Trophoblast cell (in vitro differentiated cells and primary cell): ENCODE measurements at regions not wholly inside any gene's neighbourhood (a gene's known extent, or its start where the extent isn't known, plus 50 kb on each side); places are given as distances from the start of the nearest gene placed in this dataset.

Source experiments
- DNase-seq, 2 donors: peaks; one replicate each; pipeline ENCODE4 v3.0.0-alpha.2; 2016
- H2AFZ ChIP-seq: 2 replicates; pipeline ENCODE4 v1.6.1; 2013; ENCODE audit warnings: low read length, moderate library complexity, mild to moderate bottlenecking; ENCODE audit not compliant: insufficient read depth, poor library complexity
- H2AK5ac ChIP-seq: 2 replicates; pipeline ENCODE4 v1.6.1; 2013; ENCODE audit warnings: mild to moderate bottlenecking, low read length
- H2BK120ac ChIP-seq: 2 replicates; pipeline ENCODE4 v1.6.1; 2013; ENCODE audit warnings: low read length, mild to moderate bottlenecking, moderate library complexity; ENCODE audit not compliant: insufficient read depth, poor library complexity
- H2BK12ac ChIP-seq: 2 replicates; pipeline ENCODE4 v1.6.1; 2013; ENCODE audit warnings: mild to moderate bottlenecking, low read length, moderate library complexity
- H2BK5ac ChIP-seq: 2 replicates; pipeline ENCODE4 v1.6.1; 2013; ENCODE audit warnings: low read length, low read depth, moderate library complexity, mild to moderate bottlenecking; ENCODE audit not compliant: poor library complexity
- H3K14ac ChIP-seq: 2 replicates; pipeline ENCODE4 v1.6.1; 2013; ENCODE audit warnings: mild to moderate bottlenecking, low read length
- H3K18ac ChIP-seq: 2 replicates; pipeline ENCODE4 v1.6.1; 2013; ENCODE audit warnings: mild to moderate bottlenecking, low read length
- H3K23ac ChIP-seq: 2 replicates; pipeline ENCODE4 v1.6.1; 2013; ENCODE audit warnings: low read length
- H3K27ac ChIP-seq: 2 replicates; pipeline ENCODE4 v1.5.1; 2013; ENCODE audit warnings: low read depth, mild to moderate bottlenecking, inconsistent platforms, low read length, moderate library complexity
- H3K27me3 ChIP-seq: 2 replicates; pipeline ENCODE4 v1.6.1; 2013; ENCODE audit warnings: inconsistent platforms, mild to moderate bottlenecking, low read length, moderate library complexity; ENCODE audit not compliant: insufficient read depth
- H3K36me3 ChIP-seq, 2 experiments: 1 replicate in 1 of 2; 2 replicates in 1 of 2; pipeline ENCODE4 v1.6.1; 2013; ENCODE audit warnings: low read length in 2 of 2, mild to moderate bottlenecking in 2 of 2, moderate library complexity in 1 of 2; ENCODE audit not compliant: insufficient read depth in 2 of 2, control insufficient read depth in 1 of 2
- H3K4ac ChIP-seq: 2 replicates; pipeline ENCODE4 v1.6.1; 2013; ENCODE audit warnings: low read depth, mild to moderate bottlenecking, low read length, moderate library complexity
- H3K4me1 ChIP-seq, 2 experiments: 1 replicate in 1 of 2; 2 replicates in 1 of 2; pipeline ENCODE4 v1.6.1; 2013; ENCODE audit warnings: low read length in 2 of 2, mild to moderate bottlenecking in 2 of 2, moderate library complexity in 1 of 2; ENCODE audit not compliant: insufficient read depth in 2 of 2, control insufficient read depth in 1 of 2
- H3K4me2 ChIP-seq: 2 replicates; pipeline ENCODE4 v1.6.1; 2013; ENCODE audit warnings: inconsistent platforms, mild to moderate bottlenecking, low read length, moderate library complexity
- H3K4me3 ChIP-seq: 2 replicates; pipeline ENCODE4 v1.5.1; 2013; ENCODE audit warnings: mild to moderate bottlenecking, low read depth, low read length, inconsistent platforms
- H3K79me1 ChIP-seq: one replicate; pipeline ENCODE4 v1.6.1; 2013; ENCODE audit warnings: low read length
- H3K79me2 ChIP-seq: 2 replicates; pipeline ENCODE4 v1.6.1; 2013; ENCODE audit warnings: low read length, mild to moderate bottlenecking; ENCODE audit not compliant: control insufficient read depth, insufficient read depth, poor library complexity
- H3K9ac ChIP-seq: 2 replicates; pipeline ENCODE4 v1.6.1; 2013; ENCODE audit warnings: mild to moderate bottlenecking, low read length
- H3K9me3 ChIP-seq: 2 replicates; pipeline ENCODE4 v1.6.1; 2013; ENCODE audit warnings: low read depth, mild to moderate bottlenecking, control low read depth, inconsistent platforms, low read length; ENCODE audit not compliant: insufficient read depth
- H4K12ac ChIP-seq: 2 replicates; pipeline ENCODE4 v1.6.1; 2013; ENCODE audit warnings: low read depth, mild to moderate bottlenecking, low read length, moderate library complexity
- H4K8ac ChIP-seq: 2 replicates; pipeline ENCODE4 v1.6.1; 2013; ENCODE audit warnings: low read depth, mild to moderate bottlenecking, low read length, moderate library complexity
- H4K91ac ChIP-seq: one replicate; pipeline ENCODE4 v1.6.1; 2013; ENCODE audit warnings: low read depth, mild to moderate bottlenecking, low read length, moderate library complexity
- WGBS: extraction: QIAGEN DNeasy Blood & Tissue Kit; methylation state at CpG from one replicate; pipeline ENCODE4 v1.1.7; 2013; ENCODE audit warnings: missing lambda C conversion rate; ENCODE audit not compliant: insufficient read length, insufficient coverage; ENCODE audit errors: extremely low coverage; 5-methylcytosine and 5-hydroxymethylcytosine counted together

DNA sequence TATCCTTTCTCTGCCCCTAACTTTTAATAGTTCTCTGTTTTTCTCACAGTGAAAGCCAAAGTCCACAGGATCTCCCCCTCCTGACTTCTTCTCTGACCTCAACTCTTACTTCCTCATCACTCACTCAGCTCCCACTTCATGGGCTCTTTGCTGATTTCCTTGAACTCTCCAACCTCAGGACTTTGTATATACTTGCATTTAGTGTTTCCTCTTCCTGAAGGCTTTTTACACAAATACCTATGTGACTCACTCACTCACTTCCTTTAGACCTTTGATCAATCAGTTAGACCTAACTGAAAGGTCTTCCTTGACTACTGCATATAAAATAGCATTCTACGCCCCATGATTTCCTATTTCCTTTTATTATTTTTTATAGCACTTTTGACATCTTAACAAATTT, 233.1 kb upstream of the MEX3C start:
- Histone ChIP-seq H3K4ac (no peak overlapping the region), H3K36me3 (no peaks in the 10 kb centered on the region), H3K9ac (no peak overlapping the region), H3K4me1 (no peaks in the 10 kb centered on the region), H2BK12ac (no peak overlapping the region), H3K9me3 (no peaks in the 10 kb centered on the region), H2AFZ (no peak overlapping the region), H2BK120ac (no peak overlapping the region), H3K79me2 (no peaks in the 10 kb centered on the region), H2BK5ac (no peak overlapping the region), H4K8ac (no peak overlapping the region), H3K14ac (no peak overlapping the region), H3K79me1 (no peaks in the 10 kb centered on the region), H4K91ac (no peak overlapping the region), H3K18ac (no peak overlapping the region), H3K27me3 (no peaks in the 10 kb centered on the region), H4K12ac (no peak overlapping the region), H3K23ac (no peak overlapping the region), H2AK5ac (no peak overlapping the region), H3K27ac (no peak overlapping the region), H3K4me2 (no peak overlapping the region), H3K4me3 (no peak overlapping the region)
- peak in 1 of 2 donors; percentile 7 for DNase-seq
- no CpG with 5 or more reads among the region's 1 CpG for WGBS

- Histone ChIP-seq H2AFZ (no peak overlapping the region), H3K27ac (no peak overlapping the region), H4K12ac (no peak overlapping the region), H3K79me2 (no peaks in the 10 kb centered on the region), H2BK5ac (no peak overlapping the region), H2BK120ac (no peak overlapping the region), H3K9me3 (no peaks in the 10 kb centered on the region), H4K91ac (no peak overlapping the region), H3K23ac (no peak overlapping the region), H3K4me1 (no peaks in the 10 kb centered on the region), H3K79me1 (no peaks in the 10 kb centered on the region), H3K27me3 (no peaks in the 10 kb centered on the region), H2AK5ac (no peak overlapping the region), H2BK12ac (no peak overlapping the region), H3K4me3 (no peak overlapping the region), H4K8ac (no peak overlapping the region), H3K14ac (no peak overlapping the region), H3K9ac (no peak overlapping the region), H3K4me2 (no peak overlapping the region), H3K36me3 (no peaks in the 10 kb centered on the region), H3K18ac (no peak overlapping the region), H3K4ac (no peak overlapping the region)
- no CpG with 5 or more reads among the region's 4 CpGs for WGBS
- peak; percentile 52 to 73 for DNase-seq
Measured at GRCh38 chr18:51433296-51433695, 235.8 kb upstream of the MEX3C start.

GRCh38 chr18:51433881-51434280, 236.4 kb upstream of the MEX3C start:
- Histone ChIP-seq H3K27me3 (no peaks in the 10 kb centered on the region), H3K4me1 (no peaks in the 10 kb centered on the region), H3K23ac (no peak overlapping the region), H2BK120ac (no peak overlapping the region), H4K91ac (no peak overlapping the region), H4K12ac (no peak overlapping the region), H3K4ac (no peak overlapping the region), H3K27ac (no peak overlapping the region), H3K36me3 (no peaks in the 10 kb centered on the region), H4K8ac (no peak overlapping the region), H3K79me2 (no peaks in the 10 kb centered on the region), H2BK5ac (no peak overlapping the region), H3K4me2 (no peak overlapping the region), H3K4me3 (no peak overlapping the region), H3K9ac (no peak overlapping the region), H3K9me3 (no peaks in the 10 kb centered on the region), H2AFZ (no peak overlapping the region), H3K79me1 (no peaks in the 10 kb centered on the region), H2BK12ac (no peak overlapping the region), H3K14ac (no peak overlapping the region), H3K18ac (no peak overlapping the region), H2AK5ac (no peak overlapping the region)
- peak; percentile 59 to 91 for DNase-seq
- WGBS: no CpG with 5 or more reads among the region's 3 CpGs

DNA sequence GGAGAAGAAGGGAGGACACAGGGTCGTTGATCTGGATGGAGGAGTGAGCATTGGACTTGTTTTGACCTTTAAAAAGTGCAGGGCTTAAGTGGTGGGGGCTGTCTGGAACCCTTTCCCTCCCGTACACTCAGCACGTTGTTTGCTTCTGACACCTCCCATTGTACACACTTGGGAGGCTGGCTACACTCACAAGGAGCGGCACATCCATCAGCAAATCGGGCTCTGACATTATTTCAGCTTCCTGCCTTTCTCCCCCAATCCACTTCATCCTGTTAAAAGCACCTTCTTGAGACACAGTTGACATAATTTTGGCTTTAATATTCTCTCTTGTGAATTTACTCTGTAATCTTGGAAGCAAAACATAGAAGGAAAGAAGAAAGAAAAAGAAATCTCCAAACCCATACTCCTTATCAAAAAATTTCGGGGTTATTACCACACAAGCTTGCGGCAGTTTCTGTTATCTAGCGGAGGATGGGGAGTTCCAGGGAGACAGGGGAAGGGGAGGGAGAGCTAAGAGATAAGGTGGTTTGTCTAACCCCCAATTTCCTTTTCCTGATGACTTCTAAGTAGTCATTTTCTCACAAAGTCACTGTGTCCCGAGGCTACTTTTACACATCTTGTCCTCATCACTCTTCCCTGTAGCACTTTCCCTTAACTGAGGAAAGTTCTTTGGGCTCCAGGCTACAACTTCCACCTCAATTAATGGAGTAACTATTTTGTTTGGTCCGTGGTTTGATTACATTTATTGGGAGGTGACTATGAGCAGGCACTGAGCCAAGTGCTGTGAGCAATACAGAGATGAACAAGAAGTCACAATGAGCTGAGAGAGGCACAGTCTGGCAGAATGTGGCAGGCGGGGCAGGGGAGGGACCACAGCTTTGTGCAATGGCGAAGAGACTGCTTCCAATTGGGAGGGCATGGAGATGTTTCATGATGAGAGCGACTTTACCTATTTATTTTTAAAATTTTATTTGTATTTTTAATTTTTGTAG, 240.1 kb upstream of the MEX3C start:
- Histone ChIP-seq H3K4me1 (no peaks in the 10 kb centered on the region), H3K4ac (no peak overlapping the region), H2BK120ac (no peak overlapping the region), H3K4me2 (no peak overlapping the region), H3K27me3 (no peaks in the 10 kb centered on the region), H2BK5ac (no peak overlapping the region), H4K91ac (no peak overlapping the region), H3K4me3 (no peak overlapping the region), H4K8ac (no peak overlapping the region), H3K18ac (no peak overlapping the region), H2BK12ac (no peak overlapping the region), H3K9me3 (no peaks in the 10 kb centered on the region), H3K36me3 (no peaks in the 10 kb centered on the region), H2AFZ (no peak overlapping the region), H3K9ac (no peak overlapping the region), H4K12ac (no peak overlapping the region), H3K23ac (no peak overlapping the region), H3K79me2 (no peaks in the 10 kb centered on the region), H2AK5ac (no peak overlapping the region), H3K79me1 (no peaks in the 10 kb centered on the region), H3K14ac (no peak overlapping the region), H3K27ac (no peak overlapping the region)
- no CpG with 5 or more reads among the region's 13 CpGs for WGBS
- no peak for DNase-seq
